K562 (cell line): ENCODE measurements at regions not wholly inside any gene's neighbourhood (a gene's known extent, or its start where the extent isn't known, plus 50 kb on each side); places are given as distances from the start of the nearest gene placed in this dataset.

Experiments
- ATAC-seq: fragments of 200-7000 bp; cut with Tn5 transposase; 3 replicates; pipeline ENCODE4 v1.9.1; 2020; ENCODE audit warnings: moderate library complexity
- BruUV-seq: library from RNA; stranded (reverse); fragments of 400-500 nt; replicated peaks from 2 replicates; lab custom pipeline; 2021; lab: Mats Ljungman, UMichigan
- CTCF ChIA-PET: fragments of 300-600 bp; formaldehyde crosslinking; extraction: SDS; loops from one replicate; lab custom pipeline; 2021; ENCODE audit warnings: low intra/inter-chr PET ratio; lab: Yijun Ruan, JAX
- POLR2A ChIA-PET: fragments of 300-600, 350-650 bp; sonication (Branson Sonifier 250); formaldehyde crosslinking; extraction: SDS; loops from one replicate; lab custom pipeline; 2021; ENCODE audit warnings: antibody characterized with exemption, inconsistent platforms; lab: Yijun Ruan, JAX
- DNase-seq, 4 experiments: peaks; one replicate each; pipeline versions ENCODE4 v3.0.0 to v3.0.0-alpha.2; 2011 to 2018; ENCODE audit warnings: low spot score in 3 of 4, mixed read lengths in 3 of 4; ENCODE audit errors: extremely low read depth in 1 of 4
- FAIRE-seq: peaks from 2 replicates; lab custom pipeline; 2011; peaks lifted over from hg19 to GRCh38; lab: Jason Lieb, UNC
- H2AFZ ChIP-seq: 2 replicates; pipeline ENCODE4 v1.6.0; 2011; ENCODE audit warnings: low read depth, low read length, control low read depth, inconsistent platforms
- H3K27ac ChIP-seq: fragments of 200-600 bp; 3 replicates; pipeline ENCODE4 v1.8.0; 2011; ENCODE audit warnings: low read depth, mild to moderate bottlenecking, control low read depth, inconsistent platforms, low read length, moderate library complexity, mixed read lengths; ENCODE audit errors: extremely low read depth
- H3K27me3 ChIP-seq, 2 experiments: fragments of 300-600 bp in 1 of 2; 2 replicates in 1 of 2; 3 replicates in 1 of 2; pipeline versions ENCODE4 v1.6.0 to v1.8.0; 2011; ENCODE audit warnings: inconsistent platforms in 2 of 2, low read length in 2 of 2, mild to moderate bottlenecking in 1 of 2, mixed read lengths in 1 of 2, moderate library complexity in 1 of 2; ENCODE audit not compliant: control insufficient read depth in 2 of 2, insufficient read depth in 2 of 2
- H3K36me3 ChIP-seq: fragments of 300-600 bp; 3 replicates; pipeline ENCODE4 v1.8.0; 2011; ENCODE audit warnings: mild to moderate bottlenecking, low read length, inconsistent platforms; ENCODE audit not compliant: control insufficient read depth, insufficient read depth
- H3K4me1 ChIP-seq, 2 experiments: fragments of 200-600 bp in 1 of 2; replicated peaks in 1 of 2; 2 replicates in 1 of 2; 3 replicates in 1 of 2; pipeline versions ENCODE4 v1.5.1 to v1.8.0; 2011; ENCODE audit warnings: inconsistent platforms in 2 of 2, low read length in 2 of 2, mild to moderate bottlenecking in 1 of 2, mixed read lengths in 1 of 2, moderate library complexity in 1 of 2; ENCODE audit not compliant: control insufficient read depth in 2 of 2, insufficient read depth in 2 of 2
- H3K4me2 ChIP-seq: 2 replicates; pipeline ENCODE4 v1.6.1; 2011; ENCODE audit warnings: low read length, control low read depth, inconsistent platforms, mixed read lengths; ENCODE audit not compliant: insufficient read depth
- H3K4me3 ChIP-seq: fragments of 200-600 bp; sonication (generic), shearing (Covaris generic); 2 replicates; pipeline ENCODE4 v1.5.1; 2016; ENCODE audit warnings: control low read depth, inconsistent platforms
- H3K79me2 ChIP-seq: fragments of 200-600 bp; 3 replicates; pipeline ENCODE4 v1.8.0; 2011; ENCODE audit warnings: low read length, inconsistent platforms; ENCODE audit not compliant: control insufficient read depth, insufficient read depth
- H3K9ac ChIP-seq, 2 experiments: 2 replicates each; pipeline versions ENCODE4 v1.6.0 to v1.6.1; 2011; ENCODE audit warnings: low read depth in 2 of 2, low read length in 2 of 2, control low read depth in 1 of 2, inconsistent platforms in 1 of 2, mild to moderate bottlenecking in 1 of 2, mixed read lengths in 1 of 2; ENCODE audit not compliant: insufficient read depth in 1 of 2
- H3K9me1 ChIP-seq: one replicate; pipeline ENCODE4 v1.6.0; 2011; ENCODE audit warnings: inconsistent platforms, mild to moderate bottlenecking, low read length, moderate library complexity; ENCODE audit not compliant: control insufficient read depth, insufficient read depth
- H3K9me3 ChIP-seq: replicated peaks from 2 replicates; pipeline ENCODE4 v1.5.1; 2011; ENCODE audit warnings: low read depth, low read length, inconsistent platforms; ENCODE audit not compliant: control insufficient read depth, insufficient read depth
- H4K20me1 ChIP-seq: replicated peaks from 2 replicates; pipeline ENCODE4 v1.6.1; 2011; ENCODE audit warnings: low read length, inconsistent platforms, mixed read lengths; ENCODE audit not compliant: control insufficient read depth, insufficient read depth
- BCL6 ChIP-seq: fragments of 250-450 bp; sonication (Bioruptor Pico); IDR thresholded peaks from 2 replicates; pipeline ENCODE4 v1.4.0; 2020
- GTF2B ChIP-seq: IDR thresholded peaks from 2 replicates; pipeline ENCODE4 v1.6.1; 2011; ENCODE audit not compliant: insufficient read length; ENCODE audit errors: extremely low read depth
- HEY1 ChIP-seq: fragments of 250-450 bp; sonication (Bioruptor Pico); IDR thresholded peaks from 2 replicates; pipeline ENCODE4 v1.5.0; 2020; ENCODE audit warnings: mild to moderate bottlenecking, moderate library complexity, borderline replicate concordance
- JUND ChIP-seq, 2 experiments: IDR thresholded peaks; 2 replicates in 1 of 2; 3 replicates in 1 of 2; pipeline ENCODE4 v1.6.1; 2011; ENCODE audit warnings: borderline replicate concordance in 2 of 2, low read depth in 2 of 2, low read length in 2 of 2, improper control_type of control experiment in 1 of 2, missing biosample characterization in 1 of 2, missing genetic modification characterization in 1 of 2, missing genetic modification reagents in 1 of 2
- PHF21A ChIP-seq: fragments of 450-650 bp; IDR thresholded peaks from 2 replicates; pipeline ENCODE4 v1.6.1; 2017; ENCODE audit warnings: low read depth, borderline replicate concordance
- RFX5 ChIP-seq: IDR thresholded peaks from 2 replicates; pipeline ENCODE4 v1.6.1; 2011; ENCODE audit warnings: low read depth, mild to moderate bottlenecking, improper control_type of control experiment, low read length
- SMAD2 ChIP-seq: fragments of 150-350 bp; IDR thresholded peaks from 2 replicates; pipeline ENCODE4 v1.6.1; 2014; ENCODE audit warnings: low read depth, mild to moderate bottlenecking, low read length
- SNAPC5 ChIP-seq: fragments of 250-450 bp; sonication (Bioruptor Pico); IDR thresholded peaks from 2 replicates; pipeline ENCODE4 v1.8.0; 2021; ENCODE audit warnings: moderate library complexity, mild to moderate bottlenecking, inconsistent platforms
- ZMIZ1 ChIP-seq, 2 experiments: fragments of 150-350 bp in 1 of 2; IDR thresholded peaks; 2 replicates each; pipeline ENCODE4 v1.6.1; 2012 to 2016; ENCODE audit warnings: low read depth in 2 of 2, low read length in 2 of 2, mild to moderate bottlenecking in 1 of 2, moderate library complexity in 1 of 2
- ZNF778 ChIP-seq: fragments of 450-650 bp; formaldehyde crosslinking; IDR thresholded peaks from 2 replicates; pipeline ENCODE4 v1.4.0; 2020; ENCODE audit warnings: mild to moderate bottlenecking, moderate library complexity
- ZSCAN29 ChIP-seq: fragments of 450-650 bp; IDR thresholded peaks from 2 replicates; pipeline ENCODE4 v1.6.1; 2017
- WGBS: fragments of 100-300 bp; shearing (Covaris generic); methylation state at CpG from one replicate; pipeline ENCODE4 v1.1.6; 2016; ENCODE audit warnings: low coverage, mixed read lengths; ENCODE audit not compliant: insufficient coverage; ENCODE audit errors: missing lambda C conversion rate; 5-methylcytosine and 5-hydroxymethylcytosine counted together
- in situ Hi-C: fragments of 300-500 bp; cut with MboI; formaldehyde crosslinking; loops from 4 replicates; pipeline ENCODE4 v1.15.0; 2018; ENCODE audit warnings: inconsistent platforms, mixed read lengths
- intact Hi-C: fragments of 100-400 bp; cut with micrococcal nuclease; formaldehyde crosslinking; loops from 2 replicates; pipeline ENCODE4 v1.14.2; 2022
- TF ChIP-seq, protein P1 (sequence below): sonication (generic); formaldehyde crosslinking; IDR thresholded peaks from 2 replicates; pipeline ENCODE4 v1.8.0; 2022; ENCODE audit warnings: mild to moderate bottlenecking, missing genetic modification reagents, borderline replicate concordance

- H3K27ac ChIP-seq = no peak overlapping the region
- H3K4me1 ChIP-seq = no peaks in the 10 kb centered on the region
- ATAC-seq (no peak), DNase-seq (no peak), FAIRE-seq (no peak)
- no peaks in the 10 kb centered on the region for H3K79me2 ChIP-seq
- H4K20me1 ChIP-seq = no peaks in the 10 kb centered on the region
- intact Hi-C loops (no loop called here), in situ Hi-C loops (no loop called here)
- no peaks in the 10 kb centered on the region; the same call in 1 of the 2 replicates for H3K9me3 ChIP-seq
- POLR2A ChIA-PET = no interaction called here
- CTCF ChIA-PET = no interaction called here
- H3K27me3 ChIP-seq = no peaks in the 10 kb centered on the region
- 0% methylated on average over 3 of the region's 3 CpGs for WGBS
- H3K36me3 ChIP-seq = no peaks in the 10 kb centered on the region
- BruUV-seq = no TSS peak
- no peak overlapping the region for H3K9ac ChIP-seq
- no peak overlapping the region for H3K4me2 ChIP-seq
- H3K4me3 ChIP-seq = no peak overlapping the region
- H2AFZ ChIP-seq = no peak overlapping the region
- H3K9me1 ChIP-seq = no peaks in the 10 kb centered on the region
- TF ChIP-seq SNAPC5 (CRISPR knock-in tag) (no peak), JUND (IDR thresholded peaks at IDR 0.05; ENCODE audit: borderline replicate concordance, low read depth, low read length) (no peak), JUND (tag; IDR thresholded peaks at IDR 0.05; ENCODE audit: borderline replicate concordance, low read depth, low read length) (no peak), GTF2B (no peak), BCL6 (CRISPR knock-in tag) (no peak), RFX5 (no peak), ZSCAN29 (no peak), PHF21A (no peak), ZMIZ1 (IDR thresholded peaks at IDR 0.05; ENCODE audit: low read depth in 2 of 2, low read length in 2 of 2) (no peak), ZNF778 (CRISPR knock-in tag) (no peak), SMAD2 (no peak), HEY1 (CRISPR knock-in tag) (no peak)
- TF ChIP-seq, protein P1, sequence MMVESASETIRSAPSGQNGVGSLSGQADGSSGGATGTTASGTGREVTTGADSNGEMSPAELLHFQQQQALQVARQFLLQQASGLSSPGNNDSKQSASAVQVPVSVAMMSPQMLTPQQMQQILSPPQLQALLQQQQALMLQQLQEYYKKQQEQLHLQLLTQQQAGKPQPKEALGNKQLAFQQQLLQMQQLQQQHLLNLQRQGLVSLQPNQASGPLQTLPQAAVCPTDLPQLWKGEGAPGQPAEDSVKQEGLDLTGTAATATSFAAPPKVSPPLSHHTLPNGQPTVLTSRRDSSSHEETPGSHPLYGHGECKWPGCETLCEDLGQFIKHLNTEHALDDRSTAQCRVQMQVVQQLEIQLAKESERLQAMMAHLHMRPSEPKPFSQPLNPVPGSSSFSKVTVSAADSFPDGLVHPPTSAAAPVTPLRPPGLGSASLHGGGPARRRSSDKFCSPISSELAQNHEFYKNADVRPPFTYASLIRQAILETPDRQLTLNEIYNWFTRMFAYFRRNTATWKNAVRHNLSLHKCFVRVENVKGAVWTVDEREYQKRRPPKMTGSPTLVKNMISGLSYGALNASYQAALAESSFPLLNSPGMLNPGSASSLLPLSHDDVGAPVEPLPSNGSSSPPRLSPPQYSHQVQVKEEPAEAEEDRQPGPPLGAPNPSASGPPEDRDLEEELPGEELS (CRISPR knock-in tag) = no peak
These were observed 125.3 kb upstream of the CCN2 start for GRCh38 chr6:132076452-132076851.
